ENCODE measurements at regions not wholly inside any gene's neighbourhood (a gene's known extent, or its start where the extent isn't known, plus 50 kb on each side); places are given as distances from the start of the nearest gene placed in this dataset.
"Not testable (repeated sequence)": the region's sequence is repeated elsewhere in the genome, so short reads cannot be mapped to it uniquely, and the experiment has no call there.

DNA sequence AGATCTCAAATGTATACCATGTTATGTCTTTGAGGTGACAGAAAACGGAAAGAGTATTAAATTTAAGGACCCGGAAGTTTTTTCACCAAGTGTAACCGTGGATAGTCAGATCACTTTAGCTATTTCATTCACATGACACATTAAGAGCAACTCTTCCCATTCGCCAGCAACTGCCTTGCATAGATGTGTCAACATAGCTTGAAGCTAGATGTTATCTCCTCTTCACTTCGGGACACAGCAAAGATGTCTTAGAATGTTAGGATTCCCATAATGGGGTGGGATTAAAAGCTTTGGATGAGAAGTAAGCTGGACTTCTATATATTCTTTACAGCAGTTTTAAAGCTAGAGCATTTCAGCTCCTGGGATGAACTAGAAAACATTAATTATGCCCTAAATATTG, 1135.9 kb upstream of the PCDH20 start:
- DNase-seq (ENCODE audit: low read depth in 2 of 2), result no peak

DNA sequence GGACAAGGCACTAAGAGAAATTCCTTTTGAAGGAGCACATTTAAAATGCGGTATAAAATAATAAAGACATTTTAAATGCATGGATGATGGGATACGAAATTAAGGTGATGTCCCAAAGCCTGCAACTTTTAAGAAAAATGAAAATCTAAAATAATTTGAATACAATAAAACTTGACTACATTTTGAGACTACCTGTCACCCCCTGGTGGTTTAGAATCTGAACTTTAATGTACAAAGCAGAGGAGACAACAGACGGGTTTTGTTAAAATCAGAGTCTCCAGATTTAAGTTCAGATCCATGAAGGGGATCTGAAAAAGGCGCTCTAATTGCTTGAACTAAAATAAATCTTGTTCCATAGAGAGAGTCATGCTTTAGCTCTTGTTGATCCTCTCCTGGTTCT, 1129.3 kb upstream of the PCDH20 start:
- DNase-seq (ENCODE audit: low read depth in 2 of 2), result no peak

DNA sequence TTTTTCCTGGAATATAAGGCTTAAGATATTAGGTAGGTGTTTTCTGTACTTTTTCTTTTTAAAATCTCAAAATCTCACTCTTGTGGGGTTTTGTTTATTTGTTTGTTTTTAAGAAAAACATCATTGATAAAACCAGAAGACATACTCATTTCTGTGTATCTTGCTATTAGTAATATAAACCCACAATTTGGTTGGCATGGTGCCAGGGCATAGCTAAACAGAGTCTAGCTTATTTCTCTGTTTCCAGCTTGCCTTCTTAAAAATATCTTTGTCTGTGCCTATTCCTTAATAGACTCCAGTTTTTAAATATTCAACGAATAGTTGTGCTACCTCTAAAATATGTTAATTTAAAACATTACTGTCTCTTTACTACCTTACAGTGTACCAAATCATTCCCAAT, 1121.9 kb upstream of the PCDH20 start:
- DNase-seq (ENCODE audit: low read depth in 2 of 2), result no peak

DNA sequence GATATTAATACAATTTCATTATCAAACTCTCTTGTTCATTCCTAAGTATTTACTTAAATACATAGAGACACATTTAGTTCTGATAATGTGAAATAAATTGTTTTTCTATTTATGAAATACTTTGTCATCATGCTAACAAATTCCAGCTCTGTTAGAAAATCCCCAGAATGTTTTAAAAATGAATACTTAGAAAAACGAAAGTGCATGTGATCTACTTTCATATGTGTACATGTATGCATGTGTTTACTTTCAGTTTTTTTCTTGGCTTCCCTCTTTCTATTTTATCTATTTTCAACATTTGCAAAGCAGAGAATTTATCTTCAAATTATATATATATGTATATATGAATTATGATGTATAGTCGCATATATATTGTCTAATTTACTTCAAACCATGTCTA, 1110.0 kb upstream of the PCDH20 start:
- DNase-seq (ENCODE audit: low read depth in 2 of 2), result no peak

DNA sequence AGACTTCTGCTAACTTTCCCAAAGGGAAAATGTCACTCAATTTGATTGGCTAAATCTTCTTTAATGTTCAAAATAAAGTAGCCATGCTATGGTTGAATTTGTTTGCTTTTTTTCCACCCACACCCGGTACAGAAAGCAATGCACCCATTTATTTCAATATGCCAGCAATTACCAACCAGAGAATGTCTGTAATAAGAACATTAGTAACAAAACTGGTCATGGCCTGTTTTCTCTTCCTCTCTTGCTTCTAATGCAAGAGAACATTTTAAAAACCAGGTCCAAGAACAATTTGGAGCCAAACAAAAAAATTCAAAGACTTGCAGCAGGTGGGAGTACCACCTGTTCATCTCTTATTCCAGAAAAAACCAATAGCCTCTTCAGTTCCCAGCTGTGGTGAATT, 1108.8 kb upstream of the PCDH20 start:
- no peak for DNase-seq (ENCODE audit: low read depth in 2 of 2)

DNA sequence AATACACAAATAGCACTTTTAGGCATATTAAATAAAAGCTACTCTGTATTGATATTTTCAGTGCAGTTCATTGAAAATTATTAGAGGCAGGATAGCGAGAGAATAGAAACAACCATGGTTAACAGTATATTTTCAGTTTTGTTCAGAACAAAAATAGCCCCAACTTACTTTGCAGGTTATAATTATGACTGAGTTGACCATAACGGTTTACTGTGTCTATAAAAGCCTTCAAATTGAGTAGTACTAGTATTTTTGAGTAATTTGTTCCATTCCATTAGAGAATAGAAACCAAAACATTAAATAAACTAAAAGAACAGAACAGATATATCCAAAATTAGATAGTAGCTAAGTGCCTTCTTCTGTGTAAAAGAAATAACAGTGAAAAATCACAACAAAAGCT, 1108.4 kb upstream of the PCDH20 start:
- DNase-seq (ENCODE audit: low read depth in 2 of 2), result no peak

DNA sequence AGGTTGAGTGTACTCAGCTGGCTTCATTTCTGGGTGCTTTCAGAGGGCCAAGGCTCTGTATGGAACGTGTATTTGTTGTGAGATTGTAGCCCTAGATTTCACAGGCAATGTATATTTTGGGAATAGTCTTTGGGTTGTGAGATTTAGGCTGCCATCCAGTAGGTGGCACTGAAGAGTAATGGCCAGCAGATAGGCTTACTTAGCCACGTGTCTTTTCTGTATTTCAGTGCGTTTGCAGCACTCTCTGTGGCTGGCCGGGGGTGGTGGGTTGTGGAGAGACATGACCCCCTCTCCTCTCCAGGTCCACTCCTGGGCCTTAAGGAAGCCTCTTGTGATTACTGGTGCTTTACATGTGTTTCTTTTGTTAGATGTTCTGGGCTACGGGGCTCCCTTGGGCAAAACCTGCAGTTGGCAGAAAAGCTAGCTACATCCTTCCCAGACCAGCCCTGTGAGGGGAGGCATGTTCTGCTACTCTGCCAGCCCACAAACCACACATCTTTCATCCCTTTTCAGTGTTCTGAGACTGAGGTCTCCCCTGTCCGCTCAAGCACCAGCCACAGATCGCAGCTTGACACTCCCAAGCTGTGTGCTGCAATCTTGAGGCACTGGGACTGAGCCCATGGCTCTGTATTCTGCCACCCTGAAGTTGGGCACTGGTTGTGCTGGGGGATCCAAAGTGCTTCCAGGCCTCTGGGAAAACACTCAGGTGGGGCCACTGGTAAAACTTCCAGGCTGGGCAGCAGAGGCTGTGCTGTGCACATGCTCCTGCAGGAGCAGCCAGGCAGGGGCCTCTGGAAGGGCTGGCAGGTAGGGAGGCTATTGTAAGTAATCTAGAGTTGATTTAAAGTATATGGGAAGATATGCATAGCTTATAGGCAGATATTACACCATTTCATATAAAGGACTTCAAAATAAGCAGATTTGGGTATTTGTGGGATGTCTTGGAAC, 1096.8 kb upstream of the PCDH20 start:
- no peak for DNase-seq (ENCODE audit: low read depth in 2 of 2)

DNA sequence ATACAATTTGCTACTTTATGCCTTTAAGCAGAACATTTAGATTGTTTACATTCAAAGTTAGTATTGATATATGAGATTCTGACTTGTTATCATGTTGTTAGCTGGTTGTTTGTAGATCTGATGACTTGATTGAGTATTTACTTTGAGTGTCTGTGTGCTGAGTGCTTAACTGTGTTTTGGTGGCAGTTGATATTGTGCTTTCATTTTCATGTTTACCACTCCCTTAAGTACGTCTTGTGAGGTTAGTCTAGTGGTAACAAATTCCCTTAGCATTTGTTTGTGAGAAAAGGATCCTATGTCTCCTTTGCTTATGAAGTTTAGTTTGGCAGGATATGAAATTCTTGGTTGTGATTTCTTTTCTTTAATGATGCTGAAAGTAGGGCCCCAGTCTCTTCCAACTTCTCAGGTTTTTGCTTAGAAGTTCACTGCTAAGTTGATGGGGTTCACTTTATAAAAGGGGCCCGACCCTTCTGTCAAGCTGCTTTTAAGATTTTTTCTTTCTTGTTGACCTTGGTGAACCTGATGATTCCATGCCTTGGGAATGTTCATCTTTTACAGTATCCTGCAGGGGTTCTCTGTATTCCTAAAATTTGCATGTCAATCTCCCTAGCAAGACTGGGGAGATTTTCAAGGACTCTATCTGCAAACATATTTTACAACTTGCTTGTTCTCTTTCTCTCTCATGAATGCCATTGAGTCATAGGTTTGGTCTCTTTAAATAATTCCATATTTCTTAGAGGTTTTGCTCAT, 1095.4 kb upstream of the PCDH20 start:
- DNase-seq (ENCODE audit: low read depth in 2 of 2), result no peak

DNA sequence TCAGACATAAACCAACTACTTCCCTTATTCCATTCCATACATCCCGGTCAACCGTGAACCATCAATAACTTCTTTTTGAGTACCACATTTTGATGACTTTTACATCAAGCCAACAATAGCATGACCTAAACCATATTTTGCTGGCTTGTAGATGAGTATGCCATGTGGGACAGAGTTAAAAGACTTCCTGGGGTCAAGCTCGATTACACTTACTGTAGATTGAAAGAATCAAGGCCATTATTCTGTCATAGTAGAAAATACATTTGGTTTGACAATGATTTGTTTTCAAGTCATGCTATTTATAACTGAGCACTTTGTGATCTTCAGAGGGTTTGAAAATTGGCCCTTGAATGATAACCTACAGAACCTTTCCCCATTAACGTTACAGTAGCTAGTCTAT, 1086.9 kb upstream of the PCDH20 start:
- no peak for DNase-seq (ENCODE audit: low read depth in 2 of 2)

DNA sequence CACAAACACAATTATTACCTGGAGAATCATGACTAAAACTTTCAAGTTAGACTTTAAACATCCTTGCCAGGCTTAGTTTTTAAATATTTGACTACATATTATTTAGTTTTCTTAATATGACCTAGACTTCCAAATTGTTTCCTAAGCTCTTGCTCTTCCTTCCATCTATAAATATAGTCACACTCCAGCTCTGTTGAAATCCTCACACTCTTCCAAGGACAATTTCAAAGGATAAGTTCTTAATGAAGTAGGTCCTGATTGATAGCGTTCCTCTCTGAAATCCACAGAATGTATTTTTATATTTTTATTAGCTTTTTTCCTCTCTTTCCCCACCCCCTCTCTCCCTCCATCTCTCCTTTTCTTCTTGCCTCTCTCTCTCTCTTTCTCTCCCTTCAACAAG, 1074.1 kb upstream of the PCDH20 start:
- no peak for DNase-seq (ENCODE audit: low read depth in 2 of 2)

DNA sequence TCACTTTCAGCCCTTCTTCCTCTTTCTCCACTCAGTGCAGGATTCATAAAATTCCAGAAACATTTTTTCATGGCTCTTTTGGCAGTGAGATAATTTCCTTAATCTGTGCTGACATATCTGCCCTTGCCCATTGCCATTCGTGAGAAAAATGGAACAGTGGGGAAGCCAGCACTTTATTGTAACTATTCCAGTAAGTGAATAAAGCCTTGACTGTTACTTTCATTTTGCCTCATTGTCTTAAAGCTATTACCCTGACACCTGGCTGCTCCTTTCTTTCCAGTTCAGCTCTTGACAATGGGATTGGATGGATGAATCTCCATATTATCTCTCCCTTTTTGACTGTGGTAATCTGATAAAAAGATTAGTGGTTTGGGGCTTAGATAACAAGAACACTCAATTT, 1068.1 kb upstream of the PCDH20 start:
- no peak for DNase-seq (ENCODE audit: low read depth in 2 of 2)

DNA sequence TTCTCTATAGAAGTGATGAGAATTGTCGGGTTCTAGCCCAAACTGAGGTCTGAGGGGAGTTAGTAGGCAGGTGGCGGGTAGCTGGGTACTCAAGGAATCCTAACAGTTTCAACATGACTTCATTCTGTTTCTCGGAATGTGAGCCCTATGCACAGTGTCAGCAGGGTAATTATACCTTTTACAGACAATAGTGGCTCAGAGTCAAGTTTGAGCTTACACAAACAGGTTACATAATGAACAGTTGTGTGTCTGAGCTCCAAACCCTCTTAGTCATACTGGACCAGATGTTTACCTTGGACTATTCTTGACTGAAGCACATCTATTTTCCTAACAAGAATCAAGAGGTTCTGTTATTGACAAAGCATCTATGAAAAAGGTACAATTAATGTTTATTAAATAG, 1066.7 kb upstream of the PCDH20 start:
- DNase-seq (ENCODE audit: low read depth in 2 of 2), result no peak

DNA sequence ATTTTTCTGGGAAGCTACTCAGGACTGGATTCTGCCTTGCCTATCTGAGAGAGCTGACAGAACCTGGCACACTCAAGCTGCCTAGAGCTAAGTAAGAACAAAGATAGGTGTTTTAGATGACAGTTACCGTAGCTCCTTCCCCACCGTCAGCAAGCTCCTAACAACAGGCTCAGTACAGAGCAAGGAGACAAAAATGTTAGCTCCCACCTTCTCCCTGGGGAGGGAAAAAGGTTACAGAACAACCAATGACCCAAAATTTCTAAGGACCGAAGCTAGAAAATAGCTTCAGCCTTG, 1058.2 kb upstream of the PCDH20 start:
- DNase-seq (ENCODE audit: low read depth in 2 of 2), result no peak

DNA sequence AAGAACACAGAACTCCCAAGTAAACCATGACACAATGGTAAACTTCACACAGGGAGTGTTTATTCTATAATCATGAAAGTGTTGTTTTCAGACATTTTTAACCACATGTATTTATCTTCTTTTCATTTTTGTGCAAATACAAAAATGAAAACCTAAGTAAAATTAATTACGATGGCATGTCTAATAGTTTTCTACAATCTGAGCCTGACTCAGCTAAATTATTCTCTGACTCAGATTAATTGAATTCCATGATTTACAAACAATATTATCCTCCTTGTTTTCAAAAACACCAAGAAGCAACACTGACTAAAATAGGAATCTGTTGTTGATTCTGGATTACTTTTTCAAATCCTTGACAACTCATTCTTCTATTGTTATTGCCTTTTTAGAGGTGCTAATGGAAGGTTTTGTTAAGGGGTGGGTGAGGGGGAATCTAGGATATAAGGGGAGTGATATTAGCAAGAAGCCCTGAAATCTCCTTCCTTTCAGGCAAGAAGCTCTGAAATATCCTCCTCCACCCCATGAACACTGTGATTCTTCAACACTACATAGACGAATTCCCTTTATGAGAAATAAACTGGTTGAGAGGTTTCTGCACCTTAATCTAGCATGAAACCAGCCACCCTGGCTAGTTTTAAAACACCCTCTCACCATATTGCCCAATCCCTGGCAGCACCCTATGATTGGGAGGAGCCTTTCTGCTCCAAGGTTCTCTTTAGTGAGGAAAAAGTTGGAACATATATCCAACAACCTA, 1057.7 kb upstream of the PCDH20 start:
- no peak for DNase-seq (ENCODE audit: low read depth in 2 of 2)

DNA sequence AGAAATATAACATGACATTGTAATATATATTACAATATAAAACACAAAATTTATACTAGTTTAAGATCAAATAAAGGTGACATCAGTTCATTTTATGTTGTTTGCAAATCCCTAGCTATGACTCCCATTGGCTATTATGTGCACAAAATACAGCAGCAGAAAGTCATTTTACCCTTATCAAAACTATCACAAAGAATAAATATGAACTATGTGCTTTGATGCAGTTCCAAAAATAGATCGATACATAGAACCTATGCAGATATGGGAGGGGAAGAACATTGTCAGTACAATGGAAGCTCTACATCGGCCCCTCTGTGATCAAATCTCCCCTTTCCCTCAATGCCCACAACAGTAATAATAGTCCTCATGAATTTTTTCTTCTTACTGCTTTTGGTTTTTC, 1038.1 kb upstream of the PCDH20 start:
- no peak for DNase-seq (ENCODE audit: low read depth in 2 of 2)

DNA sequence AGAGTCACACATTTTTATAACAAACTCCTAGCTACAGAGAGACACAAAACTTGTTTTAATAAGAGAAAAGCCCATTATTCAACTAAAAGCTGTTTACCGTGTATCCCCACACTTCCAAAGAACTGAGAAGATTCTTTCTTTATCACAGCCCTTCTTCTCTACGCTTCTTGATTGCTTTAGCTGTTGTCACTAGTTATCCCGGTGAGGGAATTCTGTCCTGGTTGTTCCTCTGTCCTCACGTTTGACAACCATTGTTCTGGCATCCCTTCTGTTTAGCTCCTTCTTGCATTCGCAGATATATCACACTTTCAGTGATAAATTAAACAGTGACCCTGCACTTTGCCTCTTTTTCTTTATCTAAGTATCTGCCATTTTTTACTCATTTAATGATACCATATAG, 1035.1 kb upstream of the PCDH20 start:
- no peak for DNase-seq (ENCODE audit: low read depth in 2 of 2)

DNA sequence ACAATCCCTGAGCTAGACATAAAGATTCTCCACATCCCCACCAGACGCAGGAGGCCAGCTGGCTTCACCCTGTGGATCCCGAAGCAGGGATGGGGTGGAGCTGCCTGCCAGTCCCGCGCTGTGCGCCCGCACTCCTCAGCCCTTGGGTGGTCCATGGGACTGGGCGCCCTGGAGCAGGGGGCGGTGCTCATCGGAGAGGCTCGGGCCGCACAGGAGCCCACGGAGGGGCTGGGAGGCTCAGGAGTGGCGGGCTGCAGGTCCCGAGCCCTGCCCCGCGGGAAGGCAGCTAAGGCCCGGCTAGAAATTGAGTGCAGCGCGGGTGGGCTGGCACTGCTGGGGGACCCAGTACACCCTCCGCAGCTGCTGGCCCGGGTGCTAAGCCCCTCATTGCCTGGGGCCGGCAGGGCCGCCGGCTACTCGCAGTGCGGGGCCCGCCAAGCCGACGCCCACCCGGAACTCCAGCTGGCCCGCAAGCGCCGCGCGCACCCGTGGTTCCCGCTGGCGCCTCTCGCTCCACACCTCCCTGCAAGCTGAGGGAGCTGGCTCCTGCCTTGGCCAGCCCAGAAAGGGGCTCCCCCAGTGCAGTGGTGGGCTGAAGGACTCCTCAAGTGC, 1032.2 kb upstream of the PCDH20 start:
- DNase-seq (ENCODE audit: low read depth in 2 of 2), result not testable (repeated sequence)

DNA sequence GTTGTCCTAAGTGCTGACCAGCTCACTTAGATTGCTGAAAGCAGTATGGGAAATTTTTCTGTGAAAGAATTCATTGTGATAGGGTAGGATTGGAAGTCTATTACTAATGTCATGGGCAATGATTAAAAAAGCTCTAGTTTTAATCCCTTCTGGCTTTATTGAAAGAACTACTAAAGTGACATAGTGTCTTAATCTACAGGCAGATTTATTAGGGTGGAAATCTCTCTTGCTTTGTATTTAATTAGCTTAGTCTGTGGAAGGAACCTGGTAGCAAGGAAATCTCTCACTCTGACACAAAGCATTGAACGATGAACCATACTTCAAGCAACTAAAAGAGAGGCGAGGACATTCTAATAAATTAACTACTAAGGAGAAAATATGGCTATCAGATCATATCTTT, 1029.2 kb upstream of the PCDH20 start:
- DNase-seq (ENCODE audit: low read depth in 2 of 2), result no peak

DNA sequence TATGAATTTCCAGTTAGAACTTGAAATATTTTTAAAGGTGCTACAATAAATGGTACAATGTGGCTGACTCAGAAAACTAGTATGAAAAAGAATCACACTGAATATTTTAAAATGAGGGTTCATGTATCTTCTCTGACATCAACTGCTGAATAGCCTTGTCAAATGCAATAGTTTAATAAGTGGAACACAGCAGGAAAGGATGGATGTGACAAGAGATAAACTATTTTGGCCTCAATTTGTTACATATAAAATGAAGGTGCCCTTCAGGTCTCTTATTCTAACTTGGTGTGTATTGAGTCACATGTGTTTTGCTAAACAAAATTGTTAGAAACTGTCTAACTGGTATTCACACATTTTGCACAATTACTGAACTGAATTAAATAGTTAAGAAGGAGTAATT, 1018.4 kb upstream of the PCDH20 start:
- no peak for DNase-seq (ENCODE audit: low read depth in 2 of 2)

DNA sequence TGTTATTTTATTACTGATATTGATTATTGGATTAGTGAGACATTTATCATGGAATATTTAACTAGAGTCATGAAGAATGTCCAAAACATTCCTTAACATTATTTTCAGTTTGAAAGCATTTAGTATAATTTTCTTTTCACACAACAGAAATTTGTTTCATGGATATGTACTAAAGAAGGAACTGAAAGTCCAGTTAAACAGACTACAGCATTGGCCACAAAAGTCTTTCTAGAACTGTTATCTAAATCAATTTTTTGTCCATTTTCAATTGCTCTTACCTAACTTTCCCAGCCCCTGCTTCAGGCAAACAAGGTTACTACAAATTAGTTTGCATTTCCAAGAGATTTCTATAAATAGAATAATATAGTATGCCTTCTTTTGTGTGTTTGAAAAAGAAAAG, 1018.0 kb upstream of the PCDH20 start:
- no peak for DNase-seq (ENCODE audit: low read depth in 2 of 2)

DNA sequence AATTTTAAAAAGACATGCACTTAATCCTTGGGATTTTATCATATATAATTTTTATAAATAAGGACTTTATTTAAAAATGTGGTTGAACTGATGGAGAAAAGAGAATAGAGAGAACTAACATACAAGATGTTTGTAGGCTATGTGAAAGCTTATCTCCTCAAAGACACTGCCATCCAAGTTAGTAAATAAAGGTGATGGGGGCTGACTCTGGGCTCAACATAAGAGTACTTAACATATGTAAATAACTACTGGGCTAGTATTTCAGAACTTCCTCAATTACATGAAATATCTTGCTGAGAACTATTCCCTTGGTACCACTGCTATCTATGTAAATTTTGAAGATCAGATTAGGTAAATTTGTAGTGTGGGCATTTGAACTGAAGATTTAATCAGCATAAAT, 1017.3 kb upstream of the PCDH20 start:
- DNase-seq (ENCODE audit: low read depth in 2 of 2), result no peak

DNA sequence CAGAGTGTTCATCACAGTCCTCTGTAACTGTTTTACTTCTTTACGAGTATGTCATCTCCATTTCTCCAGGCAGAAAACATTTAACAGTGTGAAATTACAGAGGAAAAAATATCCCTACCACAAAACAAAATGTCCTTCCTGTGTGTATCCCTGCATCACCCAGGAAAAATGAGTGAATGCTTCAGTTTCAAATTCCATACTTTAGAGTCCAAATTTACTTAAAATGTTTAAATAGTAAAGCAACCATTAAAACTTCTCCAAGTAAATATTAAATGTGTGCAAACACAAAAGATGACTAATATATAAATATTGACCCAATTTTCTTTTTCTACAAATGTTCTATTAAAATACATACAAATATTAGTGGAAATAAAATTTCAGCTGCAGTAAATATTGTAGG, 1016.6 kb upstream of the PCDH20 start:
- DNase-seq (ENCODE audit: low read depth in 2 of 2), result no peak
